Ascending aorta (tissue), 2 donors: ENCODE measurements at regions not wholly inside any gene's neighbourhood (a gene's known extent, or its start where the extent isn't known, plus 50 kb on each side); places are given as distances from the start of the nearest gene placed in this dataset.

ENCODE experiments used
- DNase-seq, 2 donors: peaks; one replicate each; pipeline ENCODE4 v3.0.0-alpha.2; 2019; ENCODE audit warnings: low spot score in 2 of 2
- H3K27ac ChIP-seq, 2 donors: fragments of 200-600 bp; sonication (generic); one replicate each; pipeline ENCODE4 v1.5.1; 2016 to 2017; ENCODE audit warnings: mild to moderate bottlenecking in 1 of 2
- H3K27me3 ChIP-seq: fragments of 200-600 bp; sonication (generic); one replicate; pipeline ENCODE4 v1.5.1; 2017
- H3K36me3 ChIP-seq, 2 donors: fragments of 200-600 bp; sonication (generic); one replicate each; pipeline ENCODE4 v1.5.1; 2016
- H3K4me1 ChIP-seq, 2 donors: fragments of 200-600 bp; sonication (generic); one replicate each; pipeline ENCODE4 v1.5.1; 2016 to 2017; ENCODE audit warnings: mild to moderate bottlenecking in 1 of 2
- H3K4me3 ChIP-seq, 2 donors: fragments of 200-600 bp; sonication (generic); one replicate each; pipeline ENCODE4 v1.5.1; 2016 to 2017; ENCODE audit warnings: mild to moderate bottlenecking in 1 of 2
- H3K9me3 ChIP-seq, 2 donors: fragments of 200-600 bp; sonication (generic); one replicate each; pipeline ENCODE4 v1.5.1; 2016
- intact Hi-C: fragments of 100-400 bp; cut with DNase I; formaldehyde crosslinking; loops from one replicate; pipeline ENCODE4 v1.15.1; 2023
- TF ChIP-seq, protein P1 (sequence below), 3 experiments: fragments of 200-600 bp in 2 of 3; fragments of 450-650 bp in 1 of 3; sonication (generic) in 2 of 3; IDR thresholded peaks; one replicate each; pipeline ENCODE4 v1.5.1; 2016 to 2019; ENCODE audit warnings: antibody characterized with exemption in 3 of 3, mild to moderate bottlenecking in 1 of 3, moderate library complexity in 1 of 3

DNA sequence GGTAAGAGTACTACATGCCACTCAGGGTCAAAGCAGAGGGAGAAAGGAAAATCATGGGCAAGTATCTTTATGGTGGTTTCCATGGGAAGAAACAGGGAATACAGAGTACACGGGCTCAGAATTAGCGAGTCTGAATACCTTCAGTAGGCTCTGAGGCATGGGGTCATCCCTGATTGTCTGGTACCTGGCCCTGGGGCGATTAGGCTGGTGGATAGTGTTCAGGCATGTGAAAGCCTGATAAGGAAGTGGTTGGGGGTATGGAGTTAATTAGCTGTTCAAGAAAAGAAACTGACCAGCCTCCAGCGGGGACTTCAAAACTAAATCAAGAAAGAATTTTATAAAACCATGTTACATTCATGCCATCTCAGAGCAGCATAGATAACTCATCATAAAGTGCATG, 518.8 kb downstream of the RAB28 start:
- no peaks in the 10 kb centered on the region for H3K27me3 ChIP-seq
- intact Hi-C loops, result no loop called here
- TF ChIP-seq, protein P1, sequence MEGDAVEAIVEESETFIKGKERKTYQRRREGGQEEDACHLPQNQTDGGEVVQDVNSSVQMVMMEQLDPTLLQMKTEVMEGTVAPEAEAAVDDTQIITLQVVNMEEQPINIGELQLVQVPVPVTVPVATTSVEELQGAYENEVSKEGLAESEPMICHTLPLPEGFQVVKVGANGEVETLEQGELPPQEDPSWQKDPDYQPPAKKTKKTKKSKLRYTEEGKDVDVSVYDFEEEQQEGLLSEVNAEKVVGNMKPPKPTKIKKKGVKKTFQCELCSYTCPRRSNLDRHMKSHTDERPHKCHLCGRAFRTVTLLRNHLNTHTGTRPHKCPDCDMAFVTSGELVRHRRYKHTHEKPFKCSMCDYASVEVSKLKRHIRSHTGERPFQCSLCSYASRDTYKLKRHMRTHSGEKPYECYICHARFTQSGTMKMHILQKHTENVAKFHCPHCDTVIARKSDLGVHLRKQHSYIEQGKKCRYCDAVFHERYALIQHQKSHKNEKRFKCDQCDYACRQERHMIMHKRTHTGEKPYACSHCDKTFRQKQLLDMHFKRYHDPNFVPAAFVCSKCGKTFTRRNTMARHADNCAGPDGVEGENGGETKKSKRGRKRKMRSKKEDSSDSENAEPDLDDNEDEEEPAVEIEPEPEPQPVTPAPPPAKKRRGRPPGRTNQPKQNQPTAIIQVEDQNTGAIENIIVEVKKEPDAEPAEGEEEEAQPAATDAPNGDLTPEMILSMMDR (IDR thresholded peaks at IDR 0.05), result no peak
- no peak for DNase-seq
- no peaks in the 10 kb centered on the region for H3K36me3 ChIP-seq
- H3K9me3 ChIP-seq, result no peaks in the 10 kb centered on the region
- no peak overlapping the region for H3K4me3 ChIP-seq
- H3K27ac ChIP-seq, result no peak overlapping the region
- H3K4me1 ChIP-seq, result no peaks in the 10 kb centered on the region

DNA sequence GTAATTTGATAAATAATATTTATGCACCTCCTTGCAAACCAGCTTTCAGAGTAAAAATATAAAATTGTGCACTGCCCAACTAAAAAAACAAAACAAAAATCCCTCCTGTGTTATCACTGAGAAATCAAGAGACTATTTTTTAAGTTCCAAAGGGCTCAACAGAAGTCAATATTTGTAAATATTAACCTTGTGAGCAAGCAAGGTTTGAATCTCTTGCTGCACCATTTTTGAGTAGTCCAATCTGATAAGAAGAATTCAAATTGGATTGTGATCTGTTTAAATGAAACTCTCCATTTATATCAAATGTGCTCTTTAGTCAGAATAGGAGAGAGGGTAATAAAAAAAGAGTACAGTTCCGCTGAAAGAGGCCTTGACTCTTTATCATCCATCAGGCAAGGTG, 520.2 kb downstream of the RAB28 start:
- Histone ChIP-seq H3K27ac (no peak overlapping the region), H3K27me3 (no peaks in the 10 kb centered on the region), H3K4me3 (no peak overlapping the region), H3K36me3 (no peaks in the 10 kb centered on the region), H3K9me3 (no peaks in the 10 kb centered on the region), H3K4me1 (no peaks in the 10 kb centered on the region)
- no peak for DNase-seq
- TF ChIP-seq, protein P1 (IDR thresholded peaks at IDR 0.05), result no peak
- intact Hi-C loops, result no loop called here

DNA sequence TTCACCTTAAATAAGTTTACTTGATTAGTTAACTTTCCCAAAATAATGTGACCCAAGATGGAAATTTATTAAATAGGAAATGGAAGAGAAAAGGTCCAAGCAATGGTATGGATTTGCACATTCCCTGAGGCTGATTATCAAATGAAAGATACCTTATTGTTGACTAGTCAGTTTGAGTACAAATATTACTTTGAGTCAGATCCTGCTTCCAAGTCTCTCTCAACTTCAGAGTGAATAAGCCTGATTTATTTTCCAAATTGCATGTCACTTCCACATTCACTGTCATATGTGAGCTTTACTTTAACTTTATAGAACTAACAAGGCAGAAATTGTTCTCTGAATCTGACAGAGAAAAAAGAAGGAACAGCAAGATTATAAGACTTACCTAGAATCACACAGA, 520.8 kb downstream of the RAB28 start:
- H3K4me1 ChIP-seq, result no peaks in the 10 kb centered on the region
- H3K36me3 ChIP-seq, result no peaks in the 10 kb centered on the region
- DNase-seq, result no peak
- TF ChIP-seq, protein P1 (IDR thresholded peaks at IDR 0.05), result no peak
- intact Hi-C loops, result no loop called here
- H3K27ac ChIP-seq, result no peak overlapping the region
- H3K9me3 ChIP-seq, result no peaks in the 10 kb centered on the region
- no peaks in the 10 kb centered on the region for H3K27me3 ChIP-seq
- H3K4me3 ChIP-seq, result no peak overlapping the region

DNA sequence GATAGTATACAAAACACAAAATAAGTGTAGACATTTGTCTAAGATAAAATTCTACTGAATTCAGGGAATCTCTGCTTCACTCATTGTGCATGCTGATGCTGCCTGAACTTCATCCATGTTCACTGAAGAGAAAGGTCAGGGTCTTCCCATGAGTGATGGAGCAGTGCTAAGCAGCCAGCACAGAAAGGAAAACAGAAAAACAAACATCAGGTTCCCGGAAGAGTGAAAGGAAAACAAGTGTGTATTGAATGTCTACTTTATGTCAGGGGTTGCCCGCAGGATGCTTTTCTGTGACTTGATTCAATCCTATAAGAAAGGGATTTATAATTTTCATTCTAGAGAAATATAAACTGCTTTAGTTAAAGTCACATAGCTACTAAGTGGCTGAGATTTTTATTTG, 522.4 kb downstream of the RAB28 start:
- no peaks in the 10 kb centered on the region for H3K9me3 ChIP-seq
- no peaks in the 10 kb centered on the region for H3K27me3 ChIP-seq
- no peaks in the 10 kb centered on the region for H3K36me3 ChIP-seq
- no peak overlapping the region for H3K4me3 ChIP-seq
- no peak for DNase-seq
- H3K4me1 ChIP-seq, result no peaks in the 10 kb centered on the region
- TF ChIP-seq, protein P1 (IDR thresholded peaks at IDR 0.05), result no peak
- intact Hi-C loops, result no loop called here
- no peak overlapping the region for H3K27ac ChIP-seq

DNA sequence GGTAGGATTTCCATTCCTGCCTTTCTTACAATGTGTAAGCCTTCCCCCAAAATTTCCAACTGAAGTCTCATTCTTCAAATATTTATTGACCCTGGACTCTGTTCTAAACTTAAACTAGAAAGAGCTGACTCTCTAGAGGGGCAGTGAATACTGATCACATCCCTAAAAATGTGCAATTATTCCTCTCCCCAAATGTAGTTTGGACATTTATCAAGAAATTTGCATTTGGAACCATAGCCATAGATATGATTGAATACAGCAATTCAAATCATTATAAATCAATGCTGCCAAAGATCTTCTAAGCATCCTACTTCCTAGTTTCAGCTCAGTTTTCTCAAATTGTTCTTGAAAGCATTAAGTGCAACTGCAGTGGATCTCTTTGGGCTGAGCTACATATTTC, 525.7 kb downstream of the RAB28 start:
- Histone ChIP-seq H3K27ac (no peak overlapping the region), H3K4me3 (no peak overlapping the region), H3K36me3 (no peaks in the 10 kb centered on the region), H3K27me3 (no peaks in the 10 kb centered on the region), H3K9me3 (no peaks in the 10 kb centered on the region), H3K4me1 (peaks cover 0 to 2% of the 10 kb centered on the region in 2 donors)
- TF ChIP-seq, protein P1 (IDR thresholded peaks at IDR 0.05), result no peak
- intact Hi-C loops, result no loop called here
- no peak for DNase-seq

DNA sequence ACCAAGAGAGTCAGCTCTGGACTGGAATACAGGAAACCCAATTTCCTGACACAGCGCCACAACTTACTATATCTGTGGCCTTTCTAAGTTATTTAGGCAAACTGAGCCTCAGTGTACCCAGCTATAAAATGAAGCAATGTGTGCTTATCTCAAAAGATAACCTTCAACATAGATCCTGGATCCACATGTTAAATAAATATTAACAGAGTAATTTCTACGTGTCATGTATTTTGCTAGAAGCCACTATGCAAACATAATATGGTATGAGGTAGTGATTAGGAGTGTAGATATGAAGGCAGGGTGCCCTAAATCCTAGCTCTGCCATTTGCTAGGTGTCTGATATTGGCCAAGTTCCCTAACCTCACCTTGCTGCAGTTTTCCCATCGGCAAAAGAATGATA, 527.0 kb downstream of the RAB28 start:
- H3K9me3 ChIP-seq, result no peaks in the 10 kb centered on the region
- no peaks in the 10 kb centered on the region for H3K27me3 ChIP-seq
- no peaks in the 10 kb centered on the region for H3K36me3 ChIP-seq
- TF ChIP-seq, protein P1 (IDR thresholded peaks at IDR 0.05), result no peak
- no peak overlapping the region for H3K27ac ChIP-seq
- intact Hi-C loops, result no loop called here
- peaks cover 0 to 2% of the 10 kb centered on the region in 2 donors for H3K4me1 ChIP-seq
- H3K4me3 ChIP-seq, result no peak overlapping the region
- no peak for DNase-seq
